GM23338 (cell line): ENCODE measurements at regions not wholly inside any gene's neighbourhood (a gene's known extent, or its start where the extent isn't known, plus 50 kb on each side); places are given as distances from the start of the nearest gene placed in this dataset.

Experiments
- CREB1 ChIP-seq: fragments of 250-450 bp; sonication (Bioruptor Pico); IDR thresholded peaks from 2 replicates; pipeline ENCODE4 v1.5.0; 2020; ENCODE audit warnings: low read depth, mild to moderate bottlenecking, moderate library complexity
- ETS1 ChIP-seq: IDR thresholded peaks from 2 replicates; pipeline ENCODE4 v1.6.1; 2016; ENCODE audit warnings: antibody characterized with exemption
- EZH2 ChIP-seq: fragments of 200-600 bp; sonication (generic); IDR thresholded peaks from one replicate; pipeline ENCODE4 v1.8.0; 2017; ENCODE audit warnings: antibody characterized with exemption, mild to moderate bottlenecking, low read depth; ENCODE audit not compliant: unreplicated experiment
- EZH2phosphoT487 ChIP-seq: fragments of 200-600 bp; sonication (generic); IDR thresholded peaks from one replicate; pipeline ENCODE4 v1.8.1; 2018; ENCODE audit warnings: antibody characterized with exemption; ENCODE audit not compliant: unreplicated experiment
- JUNB ChIP-seq: IDR thresholded peaks from one replicate; pipeline ENCODE4 v1.6.1; 2016; ENCODE audit warnings: antibody characterized with exemption; ENCODE audit not compliant: unreplicated experiment
- NANOG ChIP-seq: IDR thresholded peaks from 2 replicates; pipeline ENCODE4 v1.6.1; 2016; ENCODE audit warnings: antibody characterized with exemption, borderline replicate concordance
- POLR2AphosphoS5 ChIP-seq: IDR thresholded peaks from 2 replicates; pipeline ENCODE4 v1.6.1; 2016; ENCODE audit warnings: antibody characterized with exemption, low read depth
- STAT1 ChIP-seq: IDR thresholded peaks from one replicate; pipeline ENCODE4 v1.6.1; 2016; ENCODE audit warnings: antibody characterized with exemption; ENCODE audit not compliant: unreplicated experiment
- ZNF114 ChIP-seq: fragments of 250-450 bp; sonication (Bioruptor Pico); IDR thresholded peaks from 2 replicates; pipeline ENCODE4 v1.5.0; 2020; ENCODE audit warnings: mild to moderate bottlenecking, moderate library complexity
- ZNF331 ChIP-seq: fragments of 250-450 bp; sonication (Bioruptor Pico); IDR thresholded peaks from 2 replicates; pipeline ENCODE4 v1.5.0; 2020; ENCODE audit warnings: low read depth, mild to moderate bottlenecking, moderate library complexity
- TF ChIP-seq, protein P1 (sequence below): IDR thresholded peaks from one replicate; pipeline ENCODE4 v1.6.1; 2018; ENCODE audit warnings: antibody characterized with exemption; ENCODE audit not compliant: unreplicated experiment
- TF ChIP-seq, protein P2 (sequence below), 2 experiments: fragments of 200-600 bp in 1 of 2; sonication (generic) in 1 of 2; conservative IDR thresholded peaks; 2 replicates each; pipeline versions ENCODE4 v1.5.1 to v1.6.1; 2016 to 2017; ENCODE audit warnings: antibody characterized with exemption in 2 of 2, low read depth in 2 of 2, mild to moderate bottlenecking in 2 of 2, moderate library complexity in 1 of 2
- TF ChIP-seq, protein P3 (sequence below): fragments of 250-450 bp; sonication (Bioruptor Pico); IDR thresholded peaks from 2 replicates; pipeline ENCODE4 v1.5.0; 2020; ENCODE audit warnings: mild to moderate bottlenecking, moderate library complexity

GRCh38 chr17:73947281-73947965 is 256.1 kb upstream of the RPL38 start:
- TF ChIP-seq, protein P1, sequence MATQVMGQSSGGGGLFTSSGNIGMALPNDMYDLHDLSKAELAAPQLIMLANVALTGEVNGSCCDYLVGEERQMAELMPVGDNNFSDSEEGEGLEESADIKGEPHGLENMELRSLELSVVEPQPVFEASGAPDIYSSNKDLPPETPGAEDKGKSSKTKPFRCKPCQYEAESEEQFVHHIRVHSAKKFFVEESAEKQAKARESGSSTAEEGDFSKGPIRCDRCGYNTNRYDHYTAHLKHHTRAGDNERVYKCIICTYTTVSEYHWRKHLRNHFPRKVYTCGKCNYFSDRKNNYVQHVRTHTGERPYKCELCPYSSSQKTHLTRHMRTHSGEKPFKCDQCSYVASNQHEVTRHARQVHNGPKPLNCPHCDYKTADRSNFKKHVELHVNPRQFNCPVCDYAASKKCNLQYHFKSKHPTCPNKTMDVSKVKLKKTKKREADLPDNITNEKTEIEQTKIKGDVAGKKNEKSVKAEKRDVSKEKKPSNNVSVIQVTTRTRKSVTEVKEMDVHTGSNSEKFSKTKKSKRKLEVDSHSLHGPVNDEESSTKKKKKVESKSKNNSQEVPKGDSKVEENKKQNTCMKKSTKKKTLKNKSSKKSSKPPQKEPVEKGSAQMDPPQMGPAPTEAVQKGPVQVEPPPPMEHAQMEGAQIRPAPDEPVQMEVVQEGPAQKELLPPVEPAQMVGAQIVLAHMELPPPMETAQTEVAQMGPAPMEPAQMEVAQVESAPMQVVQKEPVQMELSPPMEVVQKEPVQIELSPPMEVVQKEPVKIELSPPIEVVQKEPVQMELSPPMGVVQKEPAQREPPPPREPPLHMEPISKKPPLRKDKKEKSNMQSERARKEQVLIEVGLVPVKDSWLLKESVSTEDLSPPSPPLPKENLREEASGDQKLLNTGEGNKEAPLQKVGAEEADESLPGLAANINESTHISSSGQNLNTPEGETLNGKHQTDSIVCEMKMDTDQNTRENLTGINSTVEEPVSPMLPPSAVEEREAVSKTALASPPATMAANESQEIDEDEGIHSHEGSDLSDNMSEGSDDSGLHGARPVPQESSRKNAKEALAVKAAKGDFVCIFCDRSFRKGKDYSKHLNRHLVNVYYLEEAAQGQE = no peak
- TF ChIP-seq, protein P2, sequence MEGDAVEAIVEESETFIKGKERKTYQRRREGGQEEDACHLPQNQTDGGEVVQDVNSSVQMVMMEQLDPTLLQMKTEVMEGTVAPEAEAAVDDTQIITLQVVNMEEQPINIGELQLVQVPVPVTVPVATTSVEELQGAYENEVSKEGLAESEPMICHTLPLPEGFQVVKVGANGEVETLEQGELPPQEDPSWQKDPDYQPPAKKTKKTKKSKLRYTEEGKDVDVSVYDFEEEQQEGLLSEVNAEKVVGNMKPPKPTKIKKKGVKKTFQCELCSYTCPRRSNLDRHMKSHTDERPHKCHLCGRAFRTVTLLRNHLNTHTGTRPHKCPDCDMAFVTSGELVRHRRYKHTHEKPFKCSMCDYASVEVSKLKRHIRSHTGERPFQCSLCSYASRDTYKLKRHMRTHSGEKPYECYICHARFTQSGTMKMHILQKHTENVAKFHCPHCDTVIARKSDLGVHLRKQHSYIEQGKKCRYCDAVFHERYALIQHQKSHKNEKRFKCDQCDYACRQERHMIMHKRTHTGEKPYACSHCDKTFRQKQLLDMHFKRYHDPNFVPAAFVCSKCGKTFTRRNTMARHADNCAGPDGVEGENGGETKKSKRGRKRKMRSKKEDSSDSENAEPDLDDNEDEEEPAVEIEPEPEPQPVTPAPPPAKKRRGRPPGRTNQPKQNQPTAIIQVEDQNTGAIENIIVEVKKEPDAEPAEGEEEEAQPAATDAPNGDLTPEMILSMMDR (conservative IDR thresholded peaks at IDR 0.05; ENCODE audit: low read depth in 2 of 2) = no peak
- no peak for TF ChIP-seq ZNF331 (CRISPR knock-in tag)
- TF ChIP-seq EZH2phosphoT487 = no peak
- no peak for TF ChIP-seq POLR2AphosphoS5
- TF ChIP-seq EZH2 = no peak
- no peak for TF ChIP-seq CREB1 (CRISPR knock-in tag)
- no peak for TF ChIP-seq ETS1
- no peak for TF ChIP-seq JUNB
- no peak for TF ChIP-seq NANOG
- no peak for TF ChIP-seq ZNF114 (CRISPR knock-in tag)
- TF ChIP-seq STAT1 = no peak
- TF ChIP-seq, protein P3, sequence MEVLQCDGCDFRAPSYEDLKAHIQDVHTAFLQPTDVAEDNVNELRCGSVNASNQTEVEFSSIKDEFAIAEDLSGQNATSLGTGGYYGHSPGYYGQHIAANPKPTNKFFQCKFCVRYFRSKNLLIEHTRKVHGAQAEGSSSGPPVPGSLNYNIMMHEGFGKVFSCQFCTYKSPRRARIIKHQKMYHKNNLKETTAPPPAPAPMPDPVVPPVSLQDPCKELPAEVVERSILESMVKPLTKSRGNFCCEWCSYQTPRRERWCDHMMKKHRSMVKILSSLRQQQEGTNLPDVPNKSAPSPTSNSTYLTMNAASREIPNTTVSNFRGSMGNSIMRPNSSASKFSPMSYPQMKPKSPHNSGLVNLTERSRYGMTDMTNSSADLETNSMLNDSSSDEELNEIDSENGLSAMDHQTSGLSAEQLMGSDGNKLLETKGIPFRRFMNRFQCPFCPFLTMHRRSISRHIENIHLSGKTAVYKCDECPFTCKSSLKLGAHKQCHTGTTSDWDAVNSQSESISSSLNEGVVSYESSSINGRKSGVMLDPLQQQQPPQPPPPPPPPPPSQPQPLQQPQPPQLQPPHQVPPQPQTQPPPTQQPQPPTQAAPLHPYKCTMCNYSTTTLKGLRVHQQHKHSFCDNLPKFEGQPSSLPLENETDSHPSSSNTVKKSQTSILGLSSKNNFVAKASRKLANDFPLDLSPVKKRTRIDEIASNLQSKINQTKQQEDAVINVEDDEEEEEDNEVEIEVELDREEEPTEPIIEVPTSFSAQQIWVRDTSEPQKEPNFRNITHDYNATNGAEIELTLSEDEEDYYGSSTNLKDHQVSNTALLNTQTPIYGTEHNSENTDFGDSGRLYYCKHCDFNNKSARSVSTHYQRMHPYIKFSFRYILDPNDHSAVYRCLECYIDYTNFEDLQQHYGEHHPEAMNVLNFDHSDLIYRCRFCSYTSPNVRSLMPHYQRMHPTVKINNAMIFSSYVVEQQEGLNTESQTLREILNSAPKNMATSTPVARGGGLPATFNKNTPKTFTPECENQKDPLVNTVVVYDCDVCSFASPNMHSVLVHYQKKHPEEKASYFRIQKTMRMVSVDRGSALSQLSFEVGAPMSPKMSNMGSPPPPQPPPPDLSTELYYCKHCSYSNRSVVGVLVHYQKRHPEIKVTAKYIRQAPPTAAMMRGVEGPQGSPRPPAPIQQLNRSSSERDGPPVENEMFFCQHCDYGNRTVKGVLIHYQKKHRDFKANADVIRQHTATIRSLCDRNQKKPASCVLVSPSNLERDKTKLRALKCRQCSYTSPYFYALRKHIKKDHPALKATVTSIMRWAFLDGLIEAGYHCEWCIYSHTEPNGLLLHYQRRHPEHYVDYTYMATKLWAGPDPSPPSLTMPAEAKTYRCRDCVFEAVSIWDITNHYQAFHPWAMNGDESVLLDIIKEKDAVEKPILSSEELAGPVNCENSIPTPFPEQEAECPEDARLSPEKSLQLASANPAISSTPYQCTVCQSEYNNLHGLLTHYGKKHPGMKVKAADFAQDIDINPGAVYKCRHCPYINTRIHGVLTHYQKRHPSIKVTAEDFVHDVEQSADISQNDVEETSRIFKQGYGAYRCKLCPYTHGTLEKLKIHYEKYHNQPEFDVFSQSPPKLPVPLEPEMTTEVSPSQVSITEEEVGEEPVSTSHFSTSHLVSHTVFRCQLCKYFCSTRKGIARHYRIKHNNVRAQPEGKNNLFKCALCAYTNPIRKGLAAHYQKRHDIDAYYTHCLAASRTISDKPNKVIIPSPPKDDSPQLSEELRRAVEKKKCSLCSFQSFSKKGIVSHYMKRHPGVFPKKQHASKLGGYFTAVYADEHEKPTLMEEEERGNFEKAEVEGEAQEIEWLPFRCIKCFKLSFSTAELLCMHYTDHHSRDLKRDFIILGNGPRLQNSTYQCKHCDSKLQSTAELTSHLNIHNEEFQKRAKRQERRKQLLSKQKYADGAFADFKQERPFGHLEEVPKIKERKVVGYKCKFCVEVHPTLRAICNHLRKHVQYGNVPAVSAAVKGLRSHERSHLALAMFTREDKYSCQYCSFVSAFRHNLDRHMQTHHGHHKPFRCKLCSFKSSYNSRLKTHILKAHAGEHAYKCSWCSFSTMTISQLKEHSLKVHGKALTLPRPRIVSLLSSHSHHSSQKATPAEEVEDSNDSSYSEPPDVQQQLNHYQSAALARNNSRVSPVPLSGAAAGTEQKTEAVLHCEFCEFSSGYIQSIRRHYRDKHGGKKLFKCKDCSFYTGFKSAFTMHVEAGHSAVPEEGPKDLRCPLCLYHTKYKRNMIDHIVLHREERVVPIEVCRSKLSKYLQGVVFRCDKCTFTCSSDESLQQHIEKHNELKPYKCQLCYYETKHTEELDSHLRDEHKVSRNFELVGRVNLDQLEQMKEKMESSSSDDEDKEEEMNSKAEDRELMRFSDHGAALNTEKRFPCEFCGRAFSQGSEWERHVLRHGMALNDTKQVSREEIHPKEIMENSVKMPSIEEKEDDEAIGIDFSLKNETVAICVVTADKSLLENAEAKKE = no peak
